HEK293 (cell line): ENCODE measurements at regions not wholly inside any gene's neighbourhood (a gene's known extent, or its start where the extent isn't known, plus 50 kb on each side); places are given as distances from the start of the nearest gene placed in this dataset.
"Not testable (repeated sequence)": the region's sequence is repeated elsewhere in the genome, so short reads cannot be mapped to it uniquely, and the experiment has no call there.

Source experiments
- CTCF ChIA-PET: fragments of 350-600 bp; formaldehyde crosslinking; extraction: SDS; loops from one replicate; lab custom pipeline; 2021; ENCODE audit warnings: antibody characterized with exemption; lab: Yijun Ruan, JAX
- POLR2A ChIA-PET: fragments of 300-600 bp; formaldehyde crosslinking; extraction: SDS; loops from one replicate; lab custom pipeline; 2020; ENCODE audit warnings: antibody characterized with exemption, inconsistent platforms; lab: Yijun Ruan, JAX
- H3K27ac ChIP-seq: fragments of 200-500 bp; sonication (Bioruptor generic); 2 replicates; pipeline ENCODE4 v1.5.1; 2014; ENCODE audit warnings: low read depth, low read length, control low read depth, inconsistent platforms; ENCODE audit errors: extremely low read depth
- H3K36me3 ChIP-seq, 2 experiments: fragments of 200-500 bp in 1 of 2; sonication (Bioruptor generic) in 1 of 2; 1 replicate in 1 of 2; 2 replicates in 1 of 2; pipeline ENCODE4 v1.5.1; 2014 to 2017; ENCODE audit warnings: inconsistent platforms in 2 of 2, low read length in 2 of 2; ENCODE audit not compliant: control insufficient read depth in 2 of 2, insufficient read depth in 1 of 2
- H3K4me1 ChIP-seq: fragments of 200-500 bp; sonication (Bioruptor generic); 2 replicates; pipeline ENCODE4 v1.5.1; 2014; ENCODE audit warnings: mild to moderate bottlenecking, low read length, inconsistent platforms; ENCODE audit not compliant: control insufficient read depth, insufficient read depth
- H3K4me3 ChIP-seq: 2 replicates; pipeline ENCODE4 v1.5.1; 2011; ENCODE audit warnings: low read depth, mild to moderate bottlenecking, control low read depth, low read length, moderate library complexity
- H3K9me3 ChIP-seq: fragments of 200-500 bp; sonication (Bioruptor generic); 2 replicates; pipeline ENCODE4 v1.5.1; 2014; ENCODE audit warnings: low read depth, low read length, inconsistent platforms; ENCODE audit not compliant: control insufficient read depth, insufficient read depth
- BCL11A ChIP-seq: fragments of 450-650 bp; formaldehyde crosslinking; IDR thresholded peaks from 2 replicates; pipeline ENCODE4 v1.5.1; 2016; ENCODE audit warnings: low read depth, missing biosample characterization, missing genetic modification characterization
- EGR2 ChIP-seq: fragments of 450-650 bp; formaldehyde crosslinking; IDR thresholded peaks from 2 replicates; pipeline ENCODE4 v1.5.1; 2016; ENCODE audit warnings: low read depth, missing biosample characterization, missing genetic modification characterization
- GFI1B ChIP-seq: fragments of 450-650 bp; formaldehyde crosslinking; IDR thresholded peaks from 2 replicates; pipeline ENCODE4 v1.5.1; 2016; ENCODE audit warnings: missing biosample characterization, missing genetic modification characterization
- GLIS1 ChIP-seq: fragments of 450-650 bp; formaldehyde crosslinking; IDR thresholded peaks from 2 replicates; pipeline ENCODE4 v1.5.1; 2016; ENCODE audit warnings: missing biosample characterization, missing genetic modification characterization
- KLF16 ChIP-seq: fragments of 450-650 bp; formaldehyde crosslinking; IDR thresholded peaks from 2 replicates; pipeline ENCODE4 v1.5.1; 2017; ENCODE audit warnings: missing biosample characterization, missing genetic modification characterization
- OSR2 ChIP-seq: fragments of 450-650 bp; formaldehyde crosslinking; IDR thresholded peaks from 2 replicates; pipeline ENCODE4 v1.5.1; 2016; ENCODE audit warnings: missing biosample characterization, missing genetic modification characterization
- ZBTB21 ChIP-seq: fragments of 450-650 bp; formaldehyde crosslinking; IDR thresholded peaks from 2 replicates; pipeline ENCODE4 v1.5.1; 2017; ENCODE audit warnings: missing biosample characterization, missing genetic modification characterization
- ZBTB44 ChIP-seq: fragments of 450-650 bp; IDR thresholded peaks from 2 replicates; pipeline ENCODE4 v1.5.1; 2018; ENCODE audit warnings: missing biosample characterization, mild to moderate bottlenecking, missing genetic modification characterization
- ZBTB48 ChIP-seq: fragments of 450-650 bp; formaldehyde crosslinking; IDR thresholded peaks from 2 replicates; pipeline ENCODE4 v1.5.1; 2016; ENCODE audit warnings: missing biosample characterization, missing genetic modification characterization
- ZFP37 ChIP-seq: fragments of 450-650 bp; formaldehyde crosslinking; IDR thresholded peaks from 2 replicates; pipeline ENCODE4 v1.5.1; 2016; ENCODE audit warnings: missing biosample characterization, missing genetic modification characterization
- ZNF138 ChIP-seq: fragments of 450-650 bp; formaldehyde crosslinking; IDR thresholded peaks from 2 replicates; pipeline ENCODE4 v1.5.1; 2016; ENCODE audit warnings: missing biosample characterization, missing genetic modification characterization, borderline replicate concordance
- ZNF2 ChIP-seq: fragments of 450-650 bp; formaldehyde crosslinking; IDR thresholded peaks from 2 replicates; pipeline ENCODE4 v1.5.1; 2016; ENCODE audit warnings: missing biosample characterization, missing genetic modification characterization
- ZNF280C ChIP-seq: fragments of 450-650 bp; formaldehyde crosslinking; IDR thresholded peaks from 2 replicates; pipeline ENCODE4 v1.5.1; 2016; ENCODE audit warnings: missing biosample characterization, missing genetic modification characterization
- ZNF324 ChIP-seq: fragments of 450-650 bp; formaldehyde crosslinking; IDR thresholded peaks from 2 replicates; pipeline ENCODE4 v1.5.1; 2016; ENCODE audit warnings: missing biosample characterization, missing genetic modification characterization
- ZNF350 ChIP-seq: fragments of 450-650 bp; formaldehyde crosslinking; IDR thresholded peaks from 2 replicates; pipeline ENCODE4 v1.5.0; 2017; ENCODE audit warnings: missing biosample characterization, mild to moderate bottlenecking, missing genetic modification characterization
- ZNF391 ChIP-seq: fragments of 450-650 bp; formaldehyde crosslinking; IDR thresholded peaks from 2 replicates; pipeline ENCODE4 v1.5.1; 2016; ENCODE audit warnings: low read depth, missing biosample characterization, missing genetic modification characterization, borderline replicate concordance
- ZNF404 ChIP-seq: fragments of 450-650 bp; formaldehyde crosslinking; IDR thresholded peaks from 2 replicates; pipeline ENCODE4 v1.5.1; 2017; ENCODE audit warnings: missing biosample characterization, missing genetic modification characterization
- ZNF423 ChIP-seq: fragments of 450-650 bp; formaldehyde crosslinking; IDR thresholded peaks from 2 replicates; pipeline ENCODE4 v1.5.1; 2016; ENCODE audit warnings: missing biosample characterization, missing genetic modification characterization
- ZNF488 ChIP-seq: fragments of 450-650 bp; formaldehyde crosslinking; IDR thresholded peaks from 2 replicates; pipeline ENCODE4 v1.5.1; 2016; ENCODE audit warnings: missing biosample characterization, missing genetic modification characterization
- ZNF510 ChIP-seq: fragments of 450-650 bp; formaldehyde crosslinking; IDR thresholded peaks from 2 replicates; pipeline ENCODE4 v1.5.1; 2018; ENCODE audit warnings: mild to moderate bottlenecking, missing genetic modification characterization, missing biosample characterization; ENCODE audit not compliant: insufficient replicate concordance
- ZNF560 ChIP-seq: fragments of 450-650 bp; formaldehyde crosslinking; IDR thresholded peaks from 2 replicates; pipeline ENCODE4 v1.5.1; 2017; ENCODE audit warnings: missing biosample characterization, missing genetic modification characterization, borderline replicate concordance
- ZNF660 ChIP-seq: fragments of 450-650 bp; IDR thresholded peaks from 2 replicates; pipeline ENCODE4 v1.5.1; 2018; ENCODE audit warnings: missing biosample characterization, mild to moderate bottlenecking, missing genetic modification characterization

GRCh38 chr3:144593881-144594280 is 622.3 kb downstream of the DIPK2A start:
- ChIA-PET CTCF (interaction anchor here (0.6 kb wide), 1 partner anchor 36 kb away, joined by 3 read pairs; no protein-coding TSS in a partner anchor), POLR2A (no interaction called here)
- no peaks in the 10 kb centered on the region for H3K9me3 ChIP-seq
- no peaks in the 10 kb centered on the region for H3K36me3 ChIP-seq
- no peak overlapping the region for H3K27ac ChIP-seq
- H3K4me1 ChIP-seq = no peaks in the 10 kb centered on the region
- TF ChIP-seq BCL11A = no peak
- no peak for TF ChIP-seq KLF16 (tag by site-specific recombination)
- no peak overlapping the region for H3K4me3 ChIP-seq

GRCh38 chr3:144620236-144620635 is 648.6 kb downstream of the DIPK2A start:
- H3K4me3 ChIP-seq, CTCF ChIA-PET, H3K9me3 ChIP-seq, POLR2A ChIA-PET, H3K27ac ChIP-seq, H3K36me3 ChIP-seq, H3K4me1 ChIP-seq: not testable (repeated sequence)

- no peaks in the 10 kb centered on the region for H3K36me3 ChIP-seq
- no peaks in the 10 kb centered on the region for H3K9me3 ChIP-seq
- H3K4me3 ChIP-seq = no peak overlapping the region
- H3K27ac ChIP-seq = no peak overlapping the region
- H3K4me1 ChIP-seq = no peaks in the 10 kb centered on the region
- CTCF ChIA-PET = no interaction called here
- POLR2A ChIA-PET = no interaction called here
- TF ChIP-seq ZNF350 = no peak
- no peak for TF ChIP-seq EGR2 (tag by site-specific recombination)
- TF ChIP-seq ZNF138 (tag by site-specific recombination) = no peak
- TF ChIP-seq ZNF660 = no peak
- TF ChIP-seq ZNF560 (tag by site-specific recombination) = no peak
- TF ChIP-seq ZNF423 (tag by site-specific recombination) = no peak
- TF ChIP-seq ZBTB44 (tag by site-specific recombination) = no peak
- no peak for TF ChIP-seq ZNF391 (tag by site-specific recombination)
- no peak for TF ChIP-seq OSR2
- TF ChIP-seq ZFP37 (tag by site-specific recombination) = no peak
- TF ChIP-seq ZNF510 (tag by site-specific recombination) = no peak
- TF ChIP-seq ZNF404 (tag by site-specific recombination) = no peak
- no peak for TF ChIP-seq ZNF2
- no peak for TF ChIP-seq ZNF324 (tag by site-specific recombination)
- no peak for TF ChIP-seq ZBTB48 (tag by site-specific recombination)
- no peak for TF ChIP-seq GLIS1 (tag by site-specific recombination)
- no peak for TF ChIP-seq ZBTB21 (tag by site-specific recombination)
- no peak for TF ChIP-seq ZNF280C (tag by site-specific recombination)
- no peak for TF ChIP-seq GFI1B (tag by site-specific recombination)
- TF ChIP-seq ZNF488 (tag by site-specific recombination) = no peak
These were observed 651.2 kb downstream of the DIPK2A start for GRCh38 chr3:144622845-144623244.
